ENCODE measurements at regions not wholly inside any gene's neighbourhood (a gene's known extent, or its start where the extent isn't known, plus 50 kb on each side); places are given as distances from the start of the nearest gene placed in this dataset.

- H3K36me3 Mint-ChIP-seq (ENCODE audit: low read depth), result no peaks in the 10 kb centered on the region
- H3K27ac Mint-ChIP-seq, result no peak overlapping the region
- no peak overlapping the region for H3K4me3 Mint-ChIP-seq
- no peaks in the 10 kb centered on the region for H3K27me3 Mint-ChIP-seq
- peaks cover 8% of the 10 kb centered on the region for H3K9me3 Mint-ChIP-seq
- no peaks in the 10 kb centered on the region for H3K4me1 Mint-ChIP-seq (ENCODE audit: low read depth)
These were observed 386.4 kb upstream of the STXBP6 start for GRCh38 chr14:25436288-25436875.

- H3K4me3 Mint-ChIP-seq, result no peak overlapping the region
These were observed 381.5 kb upstream of the STXBP6 start for GRCh38 chr14:25431211-25432076.

GRCh38 chr14:25430808-25431207 lies 380.9 kb upstream of the STXBP6 start:
- Mint-ChIP-seq H3K4me3 (no peak overlapping the region), H3K4me1 (ENCODE audit: low read depth) (no peaks in the 10 kb centered on the region), H3K27me3 (no peaks in the 10 kb centered on the region), H3K27ac (no peak overlapping the region), H3K9me3 (peaks cover 5% of the 10 kb centered on the region), H3K36me3 (ENCODE audit: low read depth) (no peaks in the 10 kb centered on the region)

More at GRCh38 chr14:25431211-25432076, 381.5 kb upstream of the STXBP6 start:
- Mint-ChIP-seq H3K27me3 (no peaks in the 10 kb centered on the region), H3K9me3 (peaks cover 5% of the 10 kb centered on the region), H3K4me1 (ENCODE audit: low read depth) (no peaks in the 10 kb centered on the region), H3K36me3 (ENCODE audit: low read depth) (no peaks in the 10 kb centered on the region), H3K27ac (no peak overlapping the region)

GRCh38 chr14:25412998-25413397 lies 363.1 kb upstream of the STXBP6 start:
- no peaks in the 10 kb centered on the region for H3K36me3 Mint-ChIP-seq (ENCODE audit: low read depth)
- H3K4me1 Mint-ChIP-seq (ENCODE audit: low read depth), result no peaks in the 10 kb centered on the region
- H3K9me3 Mint-ChIP-seq, result no peaks in the 10 kb centered on the region
- no peak overlapping the region for H3K4me3 Mint-ChIP-seq
- H3K27ac Mint-ChIP-seq, result no peak overlapping the region
- H3K27me3 Mint-ChIP-seq, result no peaks in the 10 kb centered on the region

DNA sequence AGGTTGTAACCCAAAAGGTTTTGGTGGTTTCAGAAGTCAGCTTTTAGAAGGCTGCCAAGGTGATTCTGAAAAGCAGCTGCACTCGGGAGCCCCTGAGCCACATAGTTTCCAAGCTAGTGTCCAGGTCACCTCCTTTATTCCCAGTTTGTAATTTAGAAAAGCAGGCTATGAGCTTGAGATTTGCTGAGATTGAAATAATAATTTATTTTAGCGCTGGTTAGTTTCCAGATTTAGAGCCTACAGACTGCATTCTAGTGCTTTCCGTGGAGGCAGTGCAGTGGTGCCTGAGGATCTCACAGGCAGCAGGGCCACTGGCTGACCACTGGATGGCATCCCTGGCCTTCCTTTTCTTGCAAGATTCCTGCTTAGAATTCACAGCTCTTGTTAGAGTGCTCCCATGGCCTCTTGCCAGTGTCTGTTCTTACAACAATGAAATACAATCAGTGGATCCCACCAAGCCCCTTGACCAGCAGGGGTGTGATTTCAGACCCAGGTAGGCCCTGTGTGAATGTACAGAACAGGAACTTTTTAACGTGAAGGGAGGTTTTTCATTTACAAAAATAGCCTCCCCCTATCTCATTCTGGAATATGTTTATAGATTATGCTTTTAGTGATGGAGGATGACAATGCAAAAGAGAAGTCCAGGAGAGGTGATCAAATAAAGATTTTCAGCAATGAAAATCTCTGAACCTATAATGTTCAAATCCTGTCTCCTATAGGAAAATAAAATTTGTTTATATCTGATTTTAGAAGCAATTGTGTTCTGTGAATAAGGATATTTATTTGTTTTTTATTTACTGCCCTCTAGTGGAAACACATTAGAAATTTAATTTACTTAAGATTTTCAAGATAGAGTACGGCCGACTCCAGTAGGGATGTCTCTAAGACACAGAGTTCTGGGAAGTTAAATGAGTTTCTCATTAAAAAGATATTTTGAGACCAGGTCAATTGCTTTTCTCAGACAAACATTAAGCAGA lies 362.1 kb upstream of the STXBP6 start:
- Mint-ChIP-seq H3K4me3 (no peak overlapping the region), H3K27ac (no peak overlapping the region), H3K27me3 (peaks cover 7% of the 10 kb centered on the region), H3K9me3 (no peaks in the 10 kb centered on the region), H3K36me3 (ENCODE audit: low read depth) (no peaks in the 10 kb centered on the region), H3K4me1 (ENCODE audit: low read depth) (no peaks in the 10 kb centered on the region)

GRCh38 chr14:25406818-25407217 lies 356.9 kb upstream of the STXBP6 start:
- no peaks in the 10 kb centered on the region for H3K9me3 Mint-ChIP-seq
- H3K27ac Mint-ChIP-seq, result no peak overlapping the region
- no peaks in the 10 kb centered on the region for H3K4me1 Mint-ChIP-seq (ENCODE audit: low read depth)
- no peaks in the 10 kb centered on the region for H3K36me3 Mint-ChIP-seq (ENCODE audit: low read depth)
- peaks cover 7% of the 10 kb centered on the region for H3K27me3 Mint-ChIP-seq
- no peak overlapping the region for H3K4me3 Mint-ChIP-seq

DNA sequence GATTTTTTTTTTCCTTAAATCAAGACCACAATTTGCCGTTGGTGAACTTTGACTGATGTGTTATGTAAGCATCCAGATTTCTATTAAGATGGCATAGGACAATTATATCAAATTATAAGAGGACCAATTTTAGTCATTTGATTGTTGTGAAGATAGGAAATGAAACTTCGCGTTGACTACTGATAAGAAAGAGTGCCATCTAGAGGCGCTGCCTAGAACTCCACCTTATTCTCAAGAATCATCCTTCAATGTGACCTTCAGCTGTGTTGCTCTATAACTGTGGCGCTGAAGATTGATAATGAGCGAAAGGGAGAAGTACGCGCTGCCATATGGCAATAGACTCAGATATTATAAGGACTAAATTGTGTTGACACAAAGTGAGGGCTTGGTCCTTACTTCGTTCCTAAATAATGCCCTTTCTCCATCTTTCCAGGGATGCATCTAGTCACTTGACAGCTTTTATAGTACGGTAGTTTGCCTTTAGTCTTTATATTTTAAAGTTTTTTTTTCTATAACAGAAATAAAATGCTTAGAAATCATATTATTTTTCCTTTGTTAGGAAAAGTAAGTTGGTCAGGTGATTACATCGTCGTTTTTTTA lies 350.8 kb upstream of the STXBP6 start:
- Mint-ChIP-seq H3K9me3 (no peaks in the 10 kb centered on the region), H3K36me3 (ENCODE audit: low read depth) (no peaks in the 10 kb centered on the region), H3K27ac (no peak overlapping the region), H3K4me3 (no peak overlapping the region), H3K4me1 (ENCODE audit: low read depth) (no peaks in the 10 kb centered on the region), H3K27me3 (no peaks in the 10 kb centered on the region)

DNA sequence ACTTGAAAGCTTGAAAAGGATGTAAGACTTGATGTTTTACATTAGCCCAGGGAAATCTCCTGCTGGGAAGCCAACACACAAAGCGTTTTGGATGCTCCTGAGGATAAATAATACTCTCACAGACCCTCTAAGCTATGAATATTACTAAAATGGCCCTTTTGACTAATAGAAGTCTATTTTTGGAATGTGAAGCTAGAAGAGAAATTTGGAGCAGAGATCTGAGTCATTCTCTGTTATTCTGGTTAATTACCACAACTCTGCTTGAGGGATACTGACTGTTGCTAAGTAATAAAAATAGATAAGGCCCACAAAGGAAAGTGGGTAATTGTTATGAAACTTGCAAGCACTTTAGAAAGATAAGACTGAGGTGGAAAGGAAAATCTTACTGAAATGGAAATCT lies 346.2 kb upstream of the STXBP6 start:
- Mint-ChIP-seq H3K36me3 (ENCODE audit: low read depth) (no peaks in the 10 kb centered on the region), H3K9me3 (peaks cover 9% of the 10 kb centered on the region), H3K4me1 (ENCODE audit: low read depth) (no peaks in the 10 kb centered on the region), H3K4me3 (no peak overlapping the region), H3K27ac (no peak overlapping the region), H3K27me3 (peaks cover 3% of the 10 kb centered on the region)

DNA sequence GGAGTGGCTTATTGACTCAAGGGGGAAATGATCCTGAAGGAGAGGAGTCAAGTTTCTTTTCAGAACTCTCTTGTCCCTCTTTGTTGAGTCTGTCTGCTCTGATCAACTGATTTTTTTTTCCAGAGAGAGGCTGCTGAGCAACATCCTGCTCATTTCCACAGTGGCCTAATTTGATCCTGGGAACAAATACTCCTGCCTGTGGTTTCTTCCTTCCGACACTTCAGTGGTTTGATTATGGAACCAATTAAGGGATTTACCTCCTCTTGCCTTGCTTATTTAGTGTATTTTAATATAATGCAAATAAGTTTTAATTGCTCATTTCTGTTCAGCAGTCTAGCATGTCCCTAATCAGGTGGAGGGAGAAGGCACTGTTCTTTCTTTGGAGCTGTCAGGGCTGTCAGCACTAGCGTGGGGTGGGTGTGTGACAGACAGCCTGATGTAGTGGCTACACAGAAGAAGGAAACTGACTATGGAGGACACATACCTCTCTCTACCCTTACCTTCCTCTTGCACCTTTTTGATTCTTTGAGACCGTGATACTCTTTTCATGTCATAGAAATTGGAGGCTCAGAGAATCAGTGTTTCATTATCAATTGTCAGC lies 344.9 kb upstream of the STXBP6 start:
- no peaks in the 10 kb centered on the region for H3K4me1 Mint-ChIP-seq (ENCODE audit: low read depth)
- H3K27ac Mint-ChIP-seq, result no peak overlapping the region
- no peaks in the 10 kb centered on the region for H3K36me3 Mint-ChIP-seq (ENCODE audit: low read depth)
- peaks cover 3% of the 10 kb centered on the region for H3K27me3 Mint-ChIP-seq
- H3K4me3 Mint-ChIP-seq, result no peak overlapping the region
- peaks cover 9% of the 10 kb centered on the region for H3K9me3 Mint-ChIP-seq

DNA sequence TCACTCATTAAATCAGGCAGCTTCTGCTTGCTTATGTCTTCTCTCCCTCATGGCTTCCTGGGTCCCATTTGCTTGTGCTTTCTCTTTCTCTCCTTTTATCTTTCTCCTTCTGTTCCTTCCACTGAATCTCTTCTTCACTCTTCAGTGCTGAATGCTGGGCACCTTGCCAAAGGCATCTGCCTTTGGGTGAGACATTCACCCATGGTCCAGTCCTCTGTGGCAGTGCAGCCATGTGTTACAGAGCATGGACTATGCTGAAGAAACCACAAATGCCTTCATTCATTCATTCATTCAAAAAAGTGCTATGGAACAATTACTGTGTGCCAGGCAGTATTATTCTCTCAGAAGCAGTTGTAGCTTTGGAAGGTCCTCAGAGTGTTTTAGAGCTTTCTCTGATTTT lies 344.4 kb upstream of the STXBP6 start:
- H3K4me3 Mint-ChIP-seq, result no peak overlapping the region
- peaks cover 9% of the 10 kb centered on the region for H3K9me3 Mint-ChIP-seq
- peaks cover 3% of the 10 kb centered on the region for H3K27me3 Mint-ChIP-seq
- no peak overlapping the region for H3K27ac Mint-ChIP-seq
- H3K36me3 Mint-ChIP-seq (ENCODE audit: low read depth), result no peaks in the 10 kb centered on the region
- no peaks in the 10 kb centered on the region for H3K4me1 Mint-ChIP-seq (ENCODE audit: low read depth)

- H3K27ac Mint-ChIP-seq, result no peak overlapping the region
- peaks cover 3% of the 10 kb centered on the region for H3K27me3 Mint-ChIP-seq
- H3K4me3 Mint-ChIP-seq, result no peak overlapping the region
- no peaks in the 10 kb centered on the region for H3K36me3 Mint-ChIP-seq (ENCODE audit: low read depth)
- H3K4me1 Mint-ChIP-seq (ENCODE audit: low read depth), result no peaks in the 10 kb centered on the region
- H3K9me3 Mint-ChIP-seq, result peaks cover 13% of the 10 kb centered on the region
These were observed 340.0 kb upstream of the STXBP6 start for GRCh38 chr14:25389948-25390347.

DNA sequence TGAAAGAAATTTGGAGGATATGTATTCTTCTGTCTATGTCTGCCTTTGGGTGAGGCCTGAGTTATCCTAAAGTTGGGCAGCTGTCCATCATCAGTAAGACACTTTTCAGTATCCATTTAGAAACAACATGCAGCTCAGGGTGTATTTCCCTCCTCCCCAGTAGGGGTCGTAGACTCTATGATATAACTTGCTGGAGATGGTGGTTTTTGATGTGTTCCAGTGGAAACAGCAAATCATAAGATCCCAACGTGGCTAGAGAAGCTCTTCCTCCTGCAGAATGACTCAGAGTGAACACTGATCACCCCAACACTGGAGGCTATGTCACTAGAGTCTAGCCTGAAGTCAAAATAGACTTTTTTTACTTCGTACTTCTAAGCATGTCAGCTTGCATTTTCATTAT lies 331.6 kb upstream of the STXBP6 start:
- Mint-ChIP-seq H3K27ac (no peak overlapping the region), H3K4me1 (ENCODE audit: low read depth) (no peaks in the 10 kb centered on the region), H3K36me3 (ENCODE audit: low read depth) (no peaks in the 10 kb centered on the region)

GRCh38 chr14:25375639-25376038 lies 325.7 kb upstream of the STXBP6 start:
- Mint-ChIP-seq H3K36me3 (ENCODE audit: low read depth) (no peaks in the 10 kb centered on the region), H3K4me3 (no peak overlapping the region)

More for the DNA sequence above, 331.6 kb upstream of the STXBP6 start:
- Mint-ChIP-seq H3K27me3 (no peaks in the 10 kb centered on the region), H3K4me3 (no peak overlapping the region), H3K9me3 (peaks cover 9% of the 10 kb centered on the region)

DNA sequence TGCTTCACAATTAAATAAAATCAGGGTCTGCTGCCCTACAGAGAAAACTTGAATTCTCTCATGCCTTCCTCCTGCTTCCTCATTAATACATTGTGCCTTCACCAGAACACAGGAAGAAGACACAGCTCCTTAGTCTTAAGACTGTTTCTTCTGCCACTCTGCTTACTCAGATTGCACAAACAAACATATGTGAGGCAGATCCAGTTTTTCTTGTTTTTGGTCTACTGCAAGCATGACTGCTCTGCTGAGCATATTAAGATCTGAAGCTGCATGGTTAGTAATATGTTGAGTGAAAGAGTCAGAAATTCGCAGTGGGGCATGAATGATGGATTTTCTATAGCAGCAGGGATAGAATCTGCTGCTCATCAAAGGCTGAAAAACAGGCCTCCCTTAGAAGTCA lies 321.1 kb upstream of the STXBP6 start:
- no peak overlapping the region for H3K4me3 Mint-ChIP-seq
- H3K27me3 Mint-ChIP-seq, result no peaks in the 10 kb centered on the region
- H3K4me1 Mint-ChIP-seq (ENCODE audit: low read depth), result no peaks in the 10 kb centered on the region
- no peak overlapping the region for H3K27ac Mint-ChIP-seq
- no peaks in the 10 kb centered on the region for H3K36me3 Mint-ChIP-seq (ENCODE audit: low read depth)
- H3K9me3 Mint-ChIP-seq, result peaks cover 17% of the 10 kb centered on the region

More at GRCh38 chr14:25375639-25376038, 325.7 kb upstream of the STXBP6 start:
- Mint-ChIP-seq H3K27ac (no peak overlapping the region), H3K9me3 (peaks cover 5% of the 10 kb centered on the region), H3K4me1 (ENCODE audit: low read depth) (no peaks in the 10 kb centered on the region), H3K27me3 (no peaks in the 10 kb centered on the region)
